IMR-90 (cell line): ENCODE measurements at regions not wholly inside any gene's neighbourhood (a gene's known extent, or its start where the extent isn't known, plus 50 kb on each side); places are given as distances from the start of the nearest gene placed in this dataset.
A peak's percentile ranks its signal among the peaks of the same experiment; 100 is the strongest.
"Not testable (repeated sequence)": the region's sequence is repeated elsewhere in the genome, so short reads cannot be mapped to it uniquely, and the experiment has no call there.

ENCODE experiments used
- ATAC-seq: fragments of 200-7000 bp; cut with Tn5 transposase; 2 replicates; pipeline ENCODE4 v1.9.1; 2020; ENCODE audit warnings: low read depth, mild to moderate bottlenecking, moderate library complexity
- BruUV-seq: library from RNA; stranded (reverse); fragments of 400-500 nt; replicated peaks from 2 replicates; lab custom pipeline; 2021; lab: Mats Ljungman, UMichigan
- CTCF ChIA-PET: fragments of 300-600 bp; formaldehyde crosslinking; extraction: SDS; loops from one replicate; lab custom pipeline; 2021; ENCODE audit warnings: antibody characterized with exemption; lab: Yijun Ruan, JAX
- POLR2A ChIA-PET: fragments of 300-600 bp; sonication (Branson Sonifier 250); formaldehyde crosslinking; loops from one replicate; lab custom pipeline; 2022; ENCODE audit warnings: antibody characterized with exemption; ENCODE audit not compliant: unreplicated experiment; lab: Charles Lee
- DNase-seq: peaks from one replicate; pipeline ENCODE4 v3.0.0; 2013
- H2AFZ ChIP-seq: replicated peaks from 2 replicates; pipeline ENCODE3; 2013; ENCODE audit warnings: low read length, mild to moderate bottlenecking; ENCODE audit not compliant: poor library complexity
- H2AK5ac ChIP-seq: 2 replicates; pipeline ENCODE4 v1.6.1; 2013; ENCODE audit warnings: low read depth, low read length, inconsistent platforms
- H2AK9ac ChIP-seq: replicated peaks from 2 replicates; pipeline ENCODE3; 2013; ENCODE audit warnings: mild to moderate bottlenecking, low read depth, low read length, moderate library complexity; ENCODE audit not compliant: poor library complexity
- H2BK120ac ChIP-seq: 2 replicates; pipeline ENCODE4 v1.6.1; 2013; ENCODE audit warnings: low read depth, low read length, inconsistent platforms
- H2BK15ac ChIP-seq: 3 replicates; pipeline ENCODE4 v1.6.1; 2013; ENCODE audit warnings: low read depth, low read length, inconsistent platforms
- H2BK20ac ChIP-seq: 2 replicates; pipeline ENCODE4 v1.6.1; 2013; ENCODE audit warnings: low read depth, mild to moderate bottlenecking, inconsistent platforms, low read length, moderate library complexity
- H2BK5ac ChIP-seq: 2 replicates; pipeline ENCODE4 v1.6.1; 2013; ENCODE audit warnings: mild to moderate bottlenecking, low read depth, low read length, inconsistent platforms; ENCODE audit not compliant: poor library complexity, severe bottlenecking
- H3K14ac ChIP-seq: replicated peaks from 2 replicates; pipeline ENCODE4 v1.6.1; 2013; ENCODE audit warnings: low read depth, low read length, inconsistent platforms
- H3K18ac ChIP-seq: 2 replicates; pipeline ENCODE4 v1.6.1; 2013; ENCODE audit warnings: low read depth, low read length, control low read depth
- H3K23ac ChIP-seq: 2 replicates; pipeline ENCODE4 v1.6.1; 2013; ENCODE audit warnings: low read depth, low read length, inconsistent platforms
- H3K27ac ChIP-seq: 2 replicates; pipeline ENCODE4 v1.5.1; 2013; ENCODE audit warnings: mild to moderate bottlenecking, control low read depth, low read length; ENCODE audit not compliant: insufficient read depth
- H3K27me3 ChIP-seq: 2 replicates; pipeline ENCODE4 v1.6.1; 2013; ENCODE audit warnings: low read length; ENCODE audit not compliant: control insufficient read depth, insufficient read depth
- H3K36me3 ChIP-seq: 2 replicates; pipeline ENCODE4 v1.6.1; 2013; ENCODE audit warnings: low read length, mixed read lengths; ENCODE audit not compliant: control insufficient read depth, insufficient read depth
- H3K4ac ChIP-seq: 2 replicates; pipeline ENCODE4 v1.6.1; 2013; ENCODE audit warnings: low read depth, low read length, inconsistent platforms
- H3K4me1 ChIP-seq: 2 replicates; pipeline ENCODE4 v1.6.1; 2013; ENCODE audit warnings: low read length, mixed read lengths; ENCODE audit not compliant: control insufficient read depth, insufficient read depth
- H3K4me2 ChIP-seq: 2 replicates; pipeline ENCODE4 v1.6.1; 2013; ENCODE audit warnings: low read depth, mild to moderate bottlenecking, control low read depth, low read length, moderate library complexity
- H3K4me3 ChIP-seq: 2 replicates; pipeline ENCODE4 v1.5.1; 2013; ENCODE audit warnings: low read depth, mild to moderate bottlenecking, control low read depth, low read length, moderate library complexity; ENCODE audit not compliant: insufficient read depth
- H3K56ac ChIP-seq: 2 replicates; pipeline ENCODE4 v1.6.1; 2013; ENCODE audit warnings: low read length, inconsistent platforms; ENCODE audit not compliant: insufficient read depth; ENCODE audit errors: extremely low read depth
- H3K79me1 ChIP-seq, 2 experiments: 2 replicates each; pipeline ENCODE4 v1.6.1; 2013; ENCODE audit warnings: low read length in 2 of 2, inconsistent platforms in 1 of 2, low read depth in 1 of 2
- H3K9ac ChIP-seq: 2 replicates; pipeline ENCODE4 v1.6.1; 2013; ENCODE audit warnings: low read depth, low read length, control low read depth
- H3K9me1 ChIP-seq: 2 replicates; pipeline ENCODE4 v1.6.1; 2013; ENCODE audit warnings: low read length, inconsistent platforms; ENCODE audit not compliant: insufficient read depth
- H3K9me3 ChIP-seq: 2 replicates; pipeline ENCODE4 v1.6.1; 2013; ENCODE audit warnings: low read length; ENCODE audit not compliant: control insufficient read depth, insufficient read depth
- H4K20me1 ChIP-seq: 2 replicates; pipeline ENCODE4 v1.6.1; 2013; ENCODE audit warnings: low read length, inconsistent platforms; ENCODE audit not compliant: insufficient read depth
- H4K5ac ChIP-seq: 2 replicates; pipeline ENCODE4 v1.6.1; 2013; ENCODE audit warnings: mild to moderate bottlenecking, low read depth, low read length, control low read depth
- H4K8ac ChIP-seq, 2 experiments: 2 replicates each; pipeline ENCODE4 v1.6.1; 2013; ENCODE audit warnings: low read depth in 2 of 2, low read length in 2 of 2, control low read depth in 1 of 2, inconsistent platforms in 1 of 2
- H4K91ac ChIP-seq: 2 replicates; pipeline ENCODE4 v1.6.1; 2013; ENCODE audit warnings: low read depth, low read length, inconsistent platforms; ENCODE audit not compliant: insufficient read depth
- WGBS, 2 experiments: methylation state at CpG; one replicate each; pipeline versions ENCODE4 v1.1.5 to v1.1.7; 2013; ENCODE audit warnings: missing lambda C conversion rate in 2 of 2; ENCODE audit not compliant: insufficient read length in 1 of 2; ENCODE audit errors: extremely low coverage in 2 of 2; 5-methylcytosine and 5-hydroxymethylcytosine counted together
- dilution Hi-C: fragments of 300-500 bp; cut with HindIII; formaldehyde crosslinking; loops from one replicate; pipeline ENCODE4 v1.14.3; 2018; ENCODE audit warnings: low sequenced_read_pairs; ENCODE audit not compliant: unreplicated experiment
- in situ Hi-C: fragments of 300-500 bp; cut with MboI; formaldehyde crosslinking; loops from 3 replicates; pipeline ENCODE4 v1.14.3; 2019; ENCODE audit warnings: low sequenced_read_pairs, inconsistent platforms, mixed read lengths
- intact Hi-C: fragments of 100-400 bp; cut with micrococcal nuclease; formaldehyde crosslinking; loops from 2 replicates; pipeline ENCODE4 v1.10.0; 2022

GRCh38 chr9:66269783-66270182, 532.8 kb downstream of the FOXD4L4 start:
- 0% methylated on average over 3 of the region's 42 CpGs; no CpG with 5 or more reads in 1 of the 2 experiments for WGBS, 2 experiments
- H3K14ac ChIP-seq, H2AFZ ChIP-seq, H4K20me1 ChIP-seq, H2BK5ac ChIP-seq, DNase-seq, in situ Hi-C loops, H3K23ac ChIP-seq, H3K56ac ChIP-seq, H3K79me1 ChIP-seq, H3K9me1 ChIP-seq, dilution Hi-C loops, H3K9ac ChIP-seq, H2AK9ac ChIP-seq, H4K5ac ChIP-seq, H4K8ac ChIP-seq, H3K18ac ChIP-seq, H2BK15ac ChIP-seq, H3K4ac ChIP-seq, H3K4me2 ChIP-seq, H3K9me3 ChIP-seq, H2BK120ac ChIP-seq, H2AK5ac ChIP-seq, POLR2A ChIA-PET, H3K27me3 ChIP-seq, H4K91ac ChIP-seq, H3K27ac ChIP-seq, H2BK20ac ChIP-seq, intact Hi-C loops, CTCF ChIA-PET, BruUV-seq, H3K36me3 ChIP-seq, H3K4me1 ChIP-seq: not testable (repeated sequence)
- peak overlapping the region; percentile 47 for H3K4me3 ChIP-seq
- peak; percentile 32 for ATAC-seq

- H3K4me3 ChIP-seq, H2BK15ac ChIP-seq, POLR2A ChIA-PET, H3K14ac ChIP-seq, BruUV-seq, DNase-seq, H3K9ac ChIP-seq, H3K4me2 ChIP-seq, H3K9me1 ChIP-seq, H4K20me1 ChIP-seq, H3K9me3 ChIP-seq, H2AK5ac ChIP-seq, H3K4ac ChIP-seq, H2BK5ac ChIP-seq, H2BK120ac ChIP-seq, in situ Hi-C loops, H2BK20ac ChIP-seq, H2AK9ac ChIP-seq, H4K91ac ChIP-seq, H4K8ac ChIP-seq, H3K36me3 ChIP-seq, H3K23ac ChIP-seq, H3K79me1 ChIP-seq, CTCF ChIA-PET, H3K56ac ChIP-seq, H3K27ac ChIP-seq, H3K4me1 ChIP-seq, H3K18ac ChIP-seq, intact Hi-C loops, H4K5ac ChIP-seq, H3K27me3 ChIP-seq, ATAC-seq, H2AFZ ChIP-seq, dilution Hi-C loops: not testable (repeated sequence)
- WGBS, 2 experiments: no CpG with 5 or more reads among the region's 5 CpGs
Observed at GRCh38 chr9:66278809-66279208, 541.9 kb downstream of the FOXD4L4 start.
